A673 (cell line): ENCODE measurements at regions not wholly inside any gene's neighbourhood (a gene's known extent, or its start where the extent isn't known, plus 50 kb on each side); places are given as distances from the start of the nearest gene placed in this dataset.

Source experiments
- BruUV-seq: library from RNA; stranded (reverse); fragments of 400-500 nt; replicated peaks from 2 replicates; lab custom pipeline; 2021; lab: Mats Ljungman, UMichigan
- CTCF ChIA-PET: fragments of 300-600 bp; sonication (Branson Sonifier 250); formaldehyde crosslinking; loops from one replicate; lab custom pipeline; 2022; ENCODE audit warnings: antibody characterized with exemption; lab: Charles Lee
- POLR2A ChIA-PET: fragments of 300-600 bp; sonication (Branson Sonifier 250); formaldehyde crosslinking; loops from one replicate; lab custom pipeline; 2022; ENCODE audit warnings: antibody characterized with exemption; ENCODE audit not compliant: low non-redundant PET; lab: Charles Lee
- DNase-seq: peaks from one replicate; pipeline ENCODE4 v3.0.0-alpha.2; 2015; ENCODE audit warnings: low spot score
- H3K27ac ChIP-seq: fragments of 200-600 bp; sonication (generic); 2 replicates; pipeline ENCODE4 v1.5.1; 2016; ENCODE audit warnings: mixed run types, low read depth, mild to moderate bottlenecking, mixed read lengths, antibody characterized with exemption, low read length; ENCODE audit not compliant: poor library complexity, severe bottlenecking
- H3K27me3 ChIP-seq: fragments of 200-600 bp; sonication (generic); replicated peaks from 2 replicates; pipeline ENCODE4 v1.6.1; 2017; ENCODE audit warnings: mixed run types, low read depth, mild to moderate bottlenecking, mixed read lengths, antibody characterized with exemption, low read length; ENCODE audit not compliant: insufficient read depth, poor library complexity
- H3K36me3 ChIP-seq: fragments of 200-600 bp; sonication (generic); 2 replicates; pipeline ENCODE4 v1.6.1; 2016; ENCODE audit warnings: mixed run types, mild to moderate bottlenecking, mixed read lengths, antibody characterized with exemption, low read length; ENCODE audit not compliant: insufficient read depth, poor library complexity, severe bottlenecking
- H3K4me1 ChIP-seq: fragments of 200-600 bp; sonication (generic); 2 replicates; pipeline ENCODE4 v1.6.1; 2017; ENCODE audit warnings: mixed run types, mild to moderate bottlenecking, mixed read lengths, antibody characterized with exemption, low read length; ENCODE audit not compliant: insufficient read depth, poor library complexity, severe bottlenecking
- H3K4me3 ChIP-seq: fragments of 200-600 bp; sonication (generic); 2 replicates; pipeline ENCODE4 v1.5.1; 2016; ENCODE audit warnings: low read depth, mixed run types, mild to moderate bottlenecking, mixed read lengths, low read length; ENCODE audit not compliant: poor library complexity, severe bottlenecking
- H3K9me3 ChIP-seq: fragments of 200-600 bp; sonication (generic); 2 replicates; pipeline ENCODE4 v1.6.1; 2016; ENCODE audit warnings: mixed run types, low read depth, mild to moderate bottlenecking, mixed read lengths, antibody characterized with exemption, low read length; ENCODE audit not compliant: poor library complexity, severe bottlenecking
- EZH2 ChIP-seq: fragments of 200-600 bp; sonication (generic); IDR thresholded peaks from 2 replicates; pipeline ENCODE4 v1.6.1; 2017; ENCODE audit warnings: borderline replicate concordance, low read depth, mild to moderate bottlenecking, mixed read lengths, antibody characterized with exemption, low read length; ENCODE audit not compliant: poor library complexity, severe bottlenecking
- intact Hi-C: fragments of 100-400 bp; cut with micrococcal nuclease; formaldehyde crosslinking; loops from one replicate; pipeline ENCODE4 v1.10.0; 2022; ENCODE audit not compliant: unreplicated experiment
- TF ChIP-seq, protein P1 (sequence below): fragments of 300-800, 200-600 bp; sonication (generic); conservative IDR thresholded peaks from 2 replicates; pipeline ENCODE4 v1.5.1; 2017; ENCODE audit warnings: low read depth, mild to moderate bottlenecking, antibody characterized with exemption, low read length, moderate library complexity, mixed read lengths

- H3K36me3 ChIP-seq: no peaks in the 10 kb centered on the region
- H3K9me3 ChIP-seq: no peaks in the 10 kb centered on the region
- TF ChIP-seq, protein P1, sequence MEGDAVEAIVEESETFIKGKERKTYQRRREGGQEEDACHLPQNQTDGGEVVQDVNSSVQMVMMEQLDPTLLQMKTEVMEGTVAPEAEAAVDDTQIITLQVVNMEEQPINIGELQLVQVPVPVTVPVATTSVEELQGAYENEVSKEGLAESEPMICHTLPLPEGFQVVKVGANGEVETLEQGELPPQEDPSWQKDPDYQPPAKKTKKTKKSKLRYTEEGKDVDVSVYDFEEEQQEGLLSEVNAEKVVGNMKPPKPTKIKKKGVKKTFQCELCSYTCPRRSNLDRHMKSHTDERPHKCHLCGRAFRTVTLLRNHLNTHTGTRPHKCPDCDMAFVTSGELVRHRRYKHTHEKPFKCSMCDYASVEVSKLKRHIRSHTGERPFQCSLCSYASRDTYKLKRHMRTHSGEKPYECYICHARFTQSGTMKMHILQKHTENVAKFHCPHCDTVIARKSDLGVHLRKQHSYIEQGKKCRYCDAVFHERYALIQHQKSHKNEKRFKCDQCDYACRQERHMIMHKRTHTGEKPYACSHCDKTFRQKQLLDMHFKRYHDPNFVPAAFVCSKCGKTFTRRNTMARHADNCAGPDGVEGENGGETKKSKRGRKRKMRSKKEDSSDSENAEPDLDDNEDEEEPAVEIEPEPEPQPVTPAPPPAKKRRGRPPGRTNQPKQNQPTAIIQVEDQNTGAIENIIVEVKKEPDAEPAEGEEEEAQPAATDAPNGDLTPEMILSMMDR: no peak
- no peak for TF ChIP-seq EZH2
- no peaks in the 10 kb centered on the region for H3K27me3 ChIP-seq
- intact Hi-C loops: no loop called here
- POLR2A ChIA-PET: no interaction called here
- no peak for DNase-seq
- peaks cover 7% of the 10 kb centered on the region for H3K4me1 ChIP-seq
- H3K4me3 ChIP-seq: no peak overlapping the region
- CTCF ChIA-PET: no interaction called here
- H3K27ac ChIP-seq: no peak overlapping the region
- BruUV-seq: no TSS peak
These were observed 291.2 kb downstream of the FBXW7 start for GRCh38 chr4:152244659-152245058.

DNA sequence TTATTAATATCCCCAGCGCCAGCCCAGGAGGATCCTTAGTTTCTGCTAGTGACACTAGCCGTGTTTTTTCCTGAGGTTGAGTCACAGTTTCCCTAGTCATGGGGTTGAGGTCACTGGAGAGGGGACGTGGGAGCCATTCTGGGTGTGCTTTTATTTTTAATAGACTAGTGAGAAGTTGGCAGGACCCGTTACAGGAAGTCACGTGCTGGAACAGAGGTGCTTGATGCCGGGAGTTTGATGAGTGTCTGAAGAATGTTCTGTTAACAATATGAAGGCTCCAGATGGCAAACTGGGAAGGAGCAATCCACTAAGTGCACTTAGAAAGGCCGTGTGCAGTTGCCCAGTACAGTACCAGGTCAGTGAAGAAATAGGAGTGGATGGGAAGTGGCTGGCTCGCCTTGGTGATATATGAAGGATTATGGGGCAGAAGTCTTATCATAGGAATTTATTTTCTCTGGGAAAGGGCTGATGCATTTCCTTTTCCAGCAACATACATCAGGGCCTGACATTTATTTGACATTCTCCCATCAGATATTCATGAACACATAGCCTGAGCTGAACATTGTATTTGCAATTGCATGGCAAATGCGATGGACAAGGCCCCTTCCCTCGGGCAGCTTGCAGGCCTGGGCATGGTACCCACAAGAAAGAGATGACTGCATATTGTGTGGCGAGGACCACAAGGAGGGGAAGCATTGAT, 291.8 kb downstream of the FBXW7 start:
- Histone ChIP-seq H3K27me3 (no peaks in the 10 kb centered on the region), H3K4me3 (no peak overlapping the region), H3K27ac (no peak overlapping the region), H3K36me3 (no peaks in the 10 kb centered on the region), H3K4me1 (peaks cover 7% of the 10 kb centered on the region), H3K9me3 (no peaks in the 10 kb centered on the region)
- peak; percentile 26 for DNase-seq
- BruUV-seq: no TSS peak
- intact Hi-C loops: no loop called here
- ChIA-PET POLR2A (no interaction called here), CTCF (no interaction called here)
- TF ChIP-seq EZH2: no peak
- TF ChIP-seq, protein P1: no peak

DNA sequence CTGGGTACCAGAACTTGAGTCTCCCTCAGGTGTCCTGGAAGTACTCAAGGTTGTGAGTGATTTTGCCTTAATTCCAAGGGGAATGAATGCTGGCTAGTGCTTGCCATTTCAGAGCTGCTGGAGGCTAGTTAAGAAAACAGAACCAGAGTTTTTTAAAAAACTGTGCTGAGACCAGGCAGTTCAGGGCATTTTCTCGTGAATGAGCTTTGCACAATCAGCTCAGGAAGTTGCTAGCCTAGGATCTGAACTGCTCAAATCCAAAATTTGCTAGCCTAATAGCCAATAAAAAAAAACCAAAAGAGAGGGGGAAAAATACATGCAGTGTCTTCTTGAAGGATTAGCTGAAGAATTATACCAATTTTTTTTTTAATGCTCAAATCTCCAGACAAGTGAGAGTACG, 292.7 kb downstream of the FBXW7 start:
- ChIA-PET POLR2A (no interaction called here), CTCF (no interaction called here)

More for the DNA sequence above, 292.7 kb downstream of the FBXW7 start:
- H3K4me3 ChIP-seq: no peak overlapping the region
- H3K36me3 ChIP-seq: no peaks in the 10 kb centered on the region
- no peaks in the 10 kb centered on the region for H3K27me3 ChIP-seq
- no peak for TF ChIP-seq EZH2
- TF ChIP-seq, protein P1: no peak
- peaks cover 7% of the 10 kb centered on the region for H3K4me1 ChIP-seq
- no peak for DNase-seq
- intact Hi-C loops: no loop called here
- BruUV-seq: no TSS peak
- no peaks in the 10 kb centered on the region for H3K9me3 ChIP-seq
- no peak overlapping the region for H3K27ac ChIP-seq
